ENCODE measurements at regions not wholly inside any gene's neighbourhood (a gene's known extent, or its start where the extent isn't known, plus 50 kb on each side); places are given as distances from the start of the nearest gene placed in this dataset.
"Not testable (repeated sequence)": the region's sequence is repeated elsewhere in the genome, so short reads cannot be mapped to it uniquely, and the experiment has no call there.

- no peak for DNase-seq (ENCODE audit: low read depth in 3 of 3)
These were observed 426.9 kb downstream of the NR4A2 start for GRCh38 chr2:155905657-155906056.

- no peak for DNase-seq (ENCODE audit: low read depth in 3 of 3)
These were observed 427.8 kb downstream of the NR4A2 start for GRCh38 chr2:155904720-155905119.

- no peak for DNase-seq (ENCODE audit: low read depth in 3 of 3)
These were observed 429.9 kb downstream of the NR4A2 start for GRCh38 chr2:155902635-155903034.

GRCh38 chr2:155895016-155895415, 437.5 kb downstream of the NR4A2 start:
- DNase-seq (ENCODE audit: low read depth in 3 of 3) = no peak

- DNase-seq (ENCODE audit: low read depth in 3 of 3) = not testable (repeated sequence)
These were observed 452.1 kb downstream of the NR4A2 start for GRCh38 chr2:155880382-155880781.

GRCh38 chr2:155879900-155880299, 452.6 kb downstream of the NR4A2 start:
- not testable (repeated sequence) for DNase-seq (ENCODE audit: low read depth in 3 of 3)

- DNase-seq (ENCODE audit: low read depth in 3 of 3) = no peak
These were observed 460.1 kb downstream of the NR4A2 start for GRCh38 chr2:155872396-155872795.

- no peak for DNase-seq (ENCODE audit: low read depth in 3 of 3)
These were observed 460.6 kb downstream of the NR4A2 start for GRCh38 chr2:155871940-155872339.

GRCh38 chr2:155867564-155867963, 465.0 kb downstream of the NR4A2 start:
- no peak for DNase-seq (ENCODE audit: low read depth in 3 of 3)

GRCh38 chr2:155866477-155866876, 466.0 kb downstream of the NR4A2 start:
- DNase-seq (ENCODE audit: low read depth in 3 of 3) = no peak

GRCh38 chr2:155852156-155852555, 480.4 kb downstream of the NR4A2 start:
- DNase-seq (ENCODE audit: low read depth in 3 of 3) = no peak

- no peak for DNase-seq (ENCODE audit: low read depth in 3 of 3)
These were observed 486.3 kb downstream of the NR4A2 start for GRCh38 chr2:155846259-155846658.

- DNase-seq (ENCODE audit: low read depth in 3 of 3) = no peak
These were observed 488.1 kb downstream of the NR4A2 start for GRCh38 chr2:155844461-155844860.

- DNase-seq (ENCODE audit: low read depth in 3 of 3) = no peak
These were observed 490.4 kb downstream of the NR4A2 start for GRCh38 chr2:155842103-155842502.

GRCh38 chr2:155841442-155841841, 491.1 kb downstream of the NR4A2 start:
- DNase-seq (ENCODE audit: low read depth in 3 of 3) = no peak

GRCh38 chr2:155840661-155841060, 491.9 kb downstream of the NR4A2 start:
- no peak for DNase-seq (ENCODE audit: low read depth in 3 of 3)

GRCh38 chr2:155839991-155840390, 492.5 kb downstream of the NR4A2 start:
- DNase-seq (ENCODE audit: low read depth in 3 of 3) = no peak

- no peak for DNase-seq (ENCODE audit: low read depth in 3 of 3)
These were observed 493.1 kb downstream of the NR4A2 start for GRCh38 chr2:155839436-155839835.

GRCh38 chr2:155836439-155836838, 496.1 kb downstream of the NR4A2 start:
- DNase-seq (ENCODE audit: low read depth in 3 of 3) = no peak

- no peak for DNase-seq (ENCODE audit: low read depth in 3 of 3)
These were observed 501.5 kb downstream of the NR4A2 start for GRCh38 chr2:155830817-155831579.

- DNase-seq (ENCODE audit: low read depth in 3 of 3) = no peak
These were observed 502.2 kb downstream of the NR4A2 start for GRCh38 chr2:155830351-155830750.

GRCh38 chr2:155825876-155826275, 506.6 kb downstream of the NR4A2 start:
- DNase-seq (ENCODE audit: low read depth in 3 of 3) = no peak

- DNase-seq (ENCODE audit: low read depth in 3 of 3) = no peak
These were observed 516.7 kb downstream of the NR4A2 start for GRCh38 chr2:155815851-155816250.

- DNase-seq (ENCODE audit: low read depth in 3 of 3) = no peak
These were observed 517.2 kb downstream of the NR4A2 start for GRCh38 chr2:155815275-155815674.

Data from stimulated activated CD4-positive, alpha-beta T cell treated with anti-CD3 and anti-CD28 coated beads, TNF-alpha, amount 100 ng/mL, for 24 hours (primary cell).